ENCODE measurements at regions not wholly inside any gene's neighbourhood (a gene's known extent, or its start where the extent isn't known, plus 50 kb on each side); places are given as distances from the start of the nearest gene placed in this dataset.

- TF ChIP-seq CTCF (IDR thresholded peaks at IDR 0.05 in 4 of 5, conservative IDR thresholded peaks at IDR 0.05 in 1 of 5) (no peak), POLR2A (IDR thresholded peaks at IDR 0.05) (no peak)
Observed at GRCh38 chr3:76212679-76213078, 427.3 kb upstream of the ZNF717 start.
